IgD-negative memory B cell (primary cell): ENCODE measurements at regions not wholly inside any gene's neighbourhood (a gene's known extent, or its start where the extent isn't known, plus 50 kb on each side); places are given as distances from the start of the nearest gene placed in this dataset.
"Not testable (repeated sequence)": the region's sequence is repeated elsewhere in the genome, so short reads cannot be mapped to it uniquely, and the experiment has no call there.

Experiments used
- H3K27ac Mint-ChIP-seq, 3 donors: one replicate each; pipeline ENCODE4 v1.8.0; 2020 to 2022; ENCODE audit warnings: mild to moderate bottlenecking in 3 of 3, mixed read lengths in 3 of 3, moderate library complexity in 1 of 3
- H3K27me3 Mint-ChIP-seq: one replicate; pipeline ENCODE4 v1.8.0; 2021; ENCODE audit warnings: mixed read lengths
- H3K36me3 Mint-ChIP-seq: one replicate; pipeline ENCODE4 v1.8.0; 2020; ENCODE audit warnings: mild to moderate bottlenecking, mixed read lengths
- H3K4me1 Mint-ChIP-seq, 3 donors: one replicate each; pipeline ENCODE4 v1.8.0; 2020 to 2022; ENCODE audit warnings: mixed read lengths in 3 of 3, mild to moderate bottlenecking in 1 of 3
- H3K4me3 Mint-ChIP-seq, 4 donors: one replicate each; pipeline ENCODE4 v1.8.0; 2020 to 2022; ENCODE audit warnings: mild to moderate bottlenecking in 4 of 4, mixed read lengths in 4 of 4, moderate library complexity in 3 of 4
- H3K9me3 Mint-ChIP-seq, 3 donors: one replicate each; pipeline ENCODE4 v1.8.0; 2020 to 2021; ENCODE audit warnings: mixed read lengths in 3 of 3, mild to moderate bottlenecking in 1 of 3

DNA sequence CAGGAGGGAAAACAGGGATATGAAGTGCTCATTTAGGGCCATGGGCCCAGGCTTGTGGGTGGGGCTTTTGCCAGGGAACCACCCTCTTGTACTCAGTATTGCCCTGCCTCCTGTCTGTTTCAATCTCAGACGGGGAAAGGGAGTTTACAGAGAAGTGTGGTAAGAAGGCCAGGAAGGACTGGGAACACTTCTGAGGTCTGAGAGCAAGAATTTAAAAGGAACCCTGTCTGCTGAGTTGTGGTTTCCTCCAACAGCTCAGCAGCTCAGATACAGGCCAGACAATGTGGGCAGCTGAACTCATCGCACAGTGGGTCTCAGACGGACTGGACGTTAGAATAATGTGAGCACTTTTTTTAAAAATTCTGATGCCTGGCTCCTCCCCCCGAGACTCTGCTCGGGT lies 354.1 kb upstream of the ARID1B start:
- H3K9me3 Mint-ChIP-seq, result no peaks in the 10 kb centered on the region
- H3K4me1 Mint-ChIP-seq, result peaks cover 12 to 17% (median 12%) of the 10 kb centered on the region in 3 donors
- H3K27ac Mint-ChIP-seq, result no peak overlapping the region
- H3K27me3 Mint-ChIP-seq, result no peaks in the 10 kb centered on the region
- peak overlapping the region in 1 of 4 donors; percentile 76 for H3K4me3 Mint-ChIP-seq
- peaks cover 1% of the 10 kb centered on the region for H3K36me3 Mint-ChIP-seq

DNA sequence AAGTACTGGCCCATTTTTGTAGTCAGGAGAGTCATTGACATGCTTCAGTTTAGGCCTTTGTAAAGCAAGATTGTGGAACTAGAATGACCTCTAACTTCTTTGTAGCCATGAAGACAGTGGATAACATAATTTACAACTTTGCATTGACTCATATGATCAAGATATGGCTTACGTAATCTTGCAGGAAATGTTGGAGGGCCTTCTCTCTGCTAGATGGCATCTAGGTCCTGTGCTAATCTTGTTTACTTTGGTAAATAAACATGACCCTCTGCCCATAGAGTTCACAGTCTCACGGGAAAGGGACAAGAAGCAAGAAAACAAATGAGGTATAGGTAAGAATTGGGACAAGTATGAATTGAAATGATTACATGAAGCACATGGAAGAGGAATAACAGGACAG lies 355.2 kb upstream of the ARID1B start:
- Mint-ChIP-seq H3K27me3 (no peaks in the 10 kb centered on the region), H3K4me1 (peaks cover 12 to 17% (median 12%) of the 10 kb centered on the region in 3 donors), H3K27ac (no peak overlapping the region), H3K36me3 (peaks cover 1% of the 10 kb centered on the region), H3K4me3 (no peak overlapping the region), H3K9me3 (no peaks in the 10 kb centered on the region)

- Mint-ChIP-seq H3K4me1 (peaks cover 12 to 17% (median 12%) of the 10 kb centered on the region in 3 donors), H3K27ac (peak overlapping the region in 1 of 3 donors; percentile 41), H3K4me3 (peak overlapping the region in 1 of 4 donors; percentile 13)
- not testable (repeated sequence) for H3K36me3 Mint-ChIP-seq, H3K27me3 Mint-ChIP-seq, H3K9me3 Mint-ChIP-seq
Observed at GRCh38 chr6:156421301-156421700, 355.9 kb upstream of the ARID1B start.

- H3K27ac Mint-ChIP-seq, result peak overlapping the region in 1 of 3 donors; percentile 41
- peaks cover 3% of the 10 kb centered on the region for H3K36me3 Mint-ChIP-seq
- peaks cover 12 to 17% (median 12%) of the 10 kb centered on the region in 3 donors for H3K4me1 Mint-ChIP-seq
Observed at GRCh38 chr6:156420172-156420993, 356.8 kb upstream of the ARID1B start.

GRCh38 chr6:156419594-156419993 lies 357.6 kb upstream of the ARID1B start:
- H3K4me3 Mint-ChIP-seq, result no peak overlapping the region
- H3K27me3 Mint-ChIP-seq, result no peaks in the 10 kb centered on the region
- H3K36me3 Mint-ChIP-seq, result peaks cover 3% of the 10 kb centered on the region
- no peaks in the 10 kb centered on the region for H3K9me3 Mint-ChIP-seq
- H3K27ac Mint-ChIP-seq, result no peak overlapping the region
- peaks cover 12 to 17% (median 12%) of the 10 kb centered on the region in 3 donors for H3K4me1 Mint-ChIP-seq

More at GRCh38 chr6:156420172-156420993, 356.8 kb upstream of the ARID1B start:
- no peaks in the 10 kb centered on the region for H3K27me3 Mint-ChIP-seq
- no peak overlapping the region for H3K4me3 Mint-ChIP-seq
- H3K9me3 Mint-ChIP-seq, result no peaks in the 10 kb centered on the region

GRCh38 chr6:156418253-156418652 lies 358.9 kb upstream of the ARID1B start:
- no peak overlapping the region for H3K27ac Mint-ChIP-seq
- H3K27me3 Mint-ChIP-seq, result no peaks in the 10 kb centered on the region
- no peaks in the 10 kb centered on the region for H3K9me3 Mint-ChIP-seq
- peaks cover 4 to 8% (median 6%) of the 10 kb centered on the region in 3 donors for H3K4me1 Mint-ChIP-seq
- H3K4me3 Mint-ChIP-seq, result no peak overlapping the region
- peaks cover 4% of the 10 kb centered on the region for H3K36me3 Mint-ChIP-seq

- Mint-ChIP-seq H3K9me3 (no peaks in the 10 kb centered on the region), H3K4me3 (no peak overlapping the region), H3K27ac (no peak overlapping the region), H3K36me3 (peaks cover 4% of the 10 kb centered on the region), H3K27me3 (no peaks in the 10 kb centered on the region), H3K4me1 (no peaks in the 10 kb centered on the region)
Observed at GRCh38 chr6:156416391-156416790, 360.8 kb upstream of the ARID1B start.

DNA sequence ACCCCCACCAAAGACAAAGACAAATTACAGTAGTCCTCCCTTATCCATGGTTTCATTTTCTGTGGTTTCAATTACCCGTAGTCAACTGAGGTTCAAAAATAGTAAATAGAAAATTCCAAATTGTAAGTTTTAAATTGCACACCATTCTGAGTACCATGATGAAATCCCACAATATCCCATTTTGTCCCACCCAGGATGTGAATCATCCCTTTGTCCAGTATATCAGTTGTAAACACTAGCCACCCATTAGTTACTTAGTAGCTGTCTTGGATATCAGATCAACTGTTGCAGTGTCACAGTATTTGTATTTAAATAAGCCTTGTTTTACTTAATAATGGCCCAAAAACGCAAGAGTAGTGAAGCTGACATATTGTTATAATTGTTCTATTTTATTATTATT lies 364.0 kb upstream of the ARID1B start:
- Mint-ChIP-seq H3K4me1 (no peaks in the 10 kb centered on the region), H3K9me3 (no peaks in the 10 kb centered on the region), H3K4me3 (no peak overlapping the region), H3K27ac (no peak overlapping the region), H3K36me3 (peaks cover 6% of the 10 kb centered on the region), H3K27me3 (no peaks in the 10 kb centered on the region)

DNA sequence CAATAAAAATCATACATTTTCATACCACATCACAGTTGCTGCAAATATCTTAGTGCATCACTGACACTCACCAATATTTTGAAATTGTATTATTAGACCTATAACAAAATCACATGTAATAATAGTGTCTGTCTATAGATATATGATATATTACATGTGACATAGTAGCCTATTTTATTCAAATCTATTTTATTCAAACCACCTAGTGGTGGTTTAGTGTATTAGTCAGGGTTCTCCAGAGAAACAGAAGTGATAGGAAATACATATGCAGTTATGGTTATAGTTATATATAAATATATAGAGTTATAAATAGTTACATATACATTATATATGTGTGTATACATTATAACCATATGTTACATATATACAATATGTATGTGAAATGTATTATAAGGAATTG lies 366.5 kb upstream of the ARID1B start:
- Mint-ChIP-seq H3K36me3 (peaks cover 6% of the 10 kb centered on the region), H3K4me3 (no peak overlapping the region), H3K9me3 (no peaks in the 10 kb centered on the region), H3K4me1 (peaks cover 0 to 1% (median 0%) of the 10 kb centered on the region in 3 donors), H3K27me3 (no peaks in the 10 kb centered on the region), H3K27ac (no peak overlapping the region)

- peaks cover 5% of the 10 kb centered on the region for H3K36me3 Mint-ChIP-seq
- peaks cover 2% of the 10 kb centered on the region for H3K27me3 Mint-ChIP-seq
- no peak overlapping the region for H3K4me3 Mint-ChIP-seq
- peaks cover 0 to 1% (median 0%) of the 10 kb centered on the region in 3 donors for H3K4me1 Mint-ChIP-seq
- no peak overlapping the region for H3K27ac Mint-ChIP-seq
- H3K9me3 Mint-ChIP-seq, result no peaks in the 10 kb centered on the region
Observed at GRCh38 chr6:156408655-156409054, 368.5 kb upstream of the ARID1B start.

GRCh38 chr6:156407334-156407733 lies 369.8 kb upstream of the ARID1B start:
- H3K9me3 Mint-ChIP-seq, result peaks cover 0 to 5% (median 0%) of the 10 kb centered on the region in 3 donors
- H3K4me1 Mint-ChIP-seq, result peaks cover 0 to 2% (median 1%) of the 10 kb centered on the region in 3 donors
- H3K36me3 Mint-ChIP-seq, result peaks cover 5% of the 10 kb centered on the region
- H3K4me3 Mint-ChIP-seq, result no peak overlapping the region
- no peak overlapping the region for H3K27ac Mint-ChIP-seq
- H3K27me3 Mint-ChIP-seq, result peaks cover 2% of the 10 kb centered on the region

- Mint-ChIP-seq H3K27ac (no peak overlapping the region), H3K36me3 (peaks cover 4% of the 10 kb centered on the region), H3K9me3 (peaks cover 0 to 5% (median 0%) of the 10 kb centered on the region in 3 donors), H3K4me1 (peaks cover 0 to 2% (median 1%) of the 10 kb centered on the region in 3 donors), H3K4me3 (no peak overlapping the region), H3K27me3 (peaks cover 2% of the 10 kb centered on the region)
Observed at GRCh38 chr6:156406688-156407087, 370.5 kb upstream of the ARID1B start.

DNA sequence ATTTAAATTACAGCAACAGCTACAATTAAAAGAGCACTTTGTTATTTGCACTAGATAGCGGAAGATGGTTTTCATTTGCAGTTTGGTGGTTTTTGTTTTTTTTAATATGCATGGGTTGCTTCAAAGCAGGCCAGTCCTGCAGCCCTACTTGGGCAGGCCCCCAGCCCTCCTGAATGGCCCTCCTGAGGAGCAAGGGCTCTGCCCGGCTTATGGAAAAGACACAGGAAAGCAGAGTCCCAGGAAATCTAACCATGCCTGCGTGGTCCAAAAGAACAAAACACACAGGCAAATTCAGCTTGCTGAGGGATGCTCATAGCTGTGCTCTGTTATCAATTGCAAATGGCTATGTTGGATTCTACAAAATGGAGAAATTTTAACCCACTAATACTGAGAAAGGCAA lies 371.1 kb upstream of the ARID1B start:
- peaks cover 0 to 5% (median 2%) of the 10 kb centered on the region in 3 donors for H3K9me3 Mint-ChIP-seq
- no peak overlapping the region for H3K27ac Mint-ChIP-seq
- H3K36me3 Mint-ChIP-seq, result peaks cover 7% of the 10 kb centered on the region
- H3K4me3 Mint-ChIP-seq, result no peak overlapping the region
- peaks cover 0 to 2% (median 1%) of the 10 kb centered on the region in 3 donors for H3K4me1 Mint-ChIP-seq
- H3K27me3 Mint-ChIP-seq, result peaks cover 2% of the 10 kb centered on the region

DNA sequence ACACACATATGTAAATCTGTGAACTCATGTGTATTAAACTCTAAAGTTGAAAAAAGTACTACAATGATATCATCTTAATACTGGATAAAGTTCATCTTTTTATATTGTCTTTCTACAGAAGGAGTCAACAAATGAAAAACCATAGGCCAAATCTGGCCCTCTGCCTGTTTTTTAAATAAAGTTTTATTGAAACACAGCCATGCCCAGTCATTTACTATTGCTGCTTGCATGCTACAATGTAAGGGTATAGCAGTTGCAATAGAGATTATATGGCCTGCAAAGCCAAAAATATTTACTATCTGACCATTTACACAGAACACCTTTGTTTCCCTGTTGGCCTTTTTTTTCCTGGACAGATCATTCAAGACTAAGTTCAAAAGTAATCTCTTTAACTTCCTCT lies 374.6 kb upstream of the ARID1B start:
- H3K4me3 Mint-ChIP-seq, result no peak overlapping the region
- H3K9me3 Mint-ChIP-seq, result peaks cover 0 to 5% (median 2%) of the 10 kb centered on the region in 3 donors
- peaks cover 9 to 16% (median 14%) of the 10 kb centered on the region in 3 donors for H3K4me1 Mint-ChIP-seq
- peaks cover 10% of the 10 kb centered on the region for H3K27me3 Mint-ChIP-seq
- H3K36me3 Mint-ChIP-seq, result peaks cover 5% of the 10 kb centered on the region
- no peak overlapping the region for H3K27ac Mint-ChIP-seq

DNA sequence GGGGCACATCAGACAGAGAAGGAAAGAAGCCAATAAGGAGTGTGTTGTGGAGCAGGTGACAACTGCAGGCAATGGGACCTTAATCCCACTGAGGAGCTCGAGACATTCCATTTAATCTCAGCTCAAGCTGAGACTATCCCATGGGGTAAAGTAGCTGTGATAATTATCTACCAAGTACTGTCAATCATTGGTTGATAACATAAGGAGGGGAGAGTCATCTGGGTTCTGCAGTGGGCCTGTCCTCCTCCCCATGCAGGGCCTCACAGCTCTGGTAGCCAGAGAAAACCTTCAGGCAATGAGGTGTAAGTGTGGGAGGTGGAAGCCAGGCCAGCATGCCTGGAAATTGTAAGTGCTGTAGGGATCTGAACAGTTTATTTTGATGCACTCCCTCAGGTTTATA lies 375.0 kb upstream of the ARID1B start:
- H3K27ac Mint-ChIP-seq, result no peak overlapping the region
- H3K4me1 Mint-ChIP-seq, result peaks cover 9 to 18% (median 17%) of the 10 kb centered on the region in 3 donors

DNA sequence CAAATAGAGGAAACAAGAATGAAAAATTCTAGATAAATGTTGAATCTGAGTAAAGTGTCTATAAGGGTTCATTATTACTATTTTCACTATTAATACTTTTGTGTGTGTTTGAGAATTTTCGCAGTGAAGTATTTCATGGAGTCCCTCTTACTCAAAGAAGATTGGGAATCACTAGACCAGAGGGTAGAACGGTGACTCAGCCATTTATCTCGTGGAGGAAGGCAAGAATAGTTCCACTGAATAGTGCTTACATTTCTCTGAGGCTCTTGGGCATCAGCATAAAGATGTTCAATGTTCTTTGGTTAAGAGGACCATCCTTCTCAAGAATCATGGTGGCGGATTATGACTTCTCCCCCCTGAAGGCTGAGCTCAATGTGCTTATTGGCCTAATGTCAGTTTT lies 376.7 kb upstream of the ARID1B start:
- Mint-ChIP-seq H3K36me3 (peaks cover 5% of the 10 kb centered on the region), H3K27me3 (peaks cover 17% of the 10 kb centered on the region), H3K9me3 (peaks cover 0 to 5% (median 2%) of the 10 kb centered on the region in 3 donors), H3K27ac (no peak overlapping the region), H3K4me1 (peaks cover 21 to 29% (median 26%) of the 10 kb centered on the region in 3 donors), H3K4me3 (no peak overlapping the region)

More for the DNA sequence above, 375.0 kb upstream of the ARID1B start:
- peaks cover 5% of the 10 kb centered on the region for H3K36me3 Mint-ChIP-seq
- H3K9me3 Mint-ChIP-seq, result peaks cover 0 to 5% (median 2%) of the 10 kb centered on the region in 3 donors
- H3K27me3 Mint-ChIP-seq, result peaks cover 11% of the 10 kb centered on the region
- H3K4me3 Mint-ChIP-seq, result no peak overlapping the region
